ENCODE measurements at regions not wholly inside any gene's neighbourhood (a gene's known extent, or its start where the extent isn't known, plus 50 kb on each side); places are given as distances from the start of the nearest gene placed in this dataset.

- DNase-seq (ENCODE audit: low read depth, low spot score) = peak; percentile 55
- H3K27me3 ChIP-seq (ENCODE audit: control insufficient read depth, insufficient read depth, low read length) = no peaks in the 10 kb centered on the region
- H3K4me3 ChIP-seq (ENCODE audit: low read depth, low read length) = no peak overlapping the region
- ChIA-PET CTCF (no interaction called here), POLR2A (no interaction called here)
- peak overlapping the region; percentile 52 for H3K27ac ChIP-seq (ENCODE audit: low read depth, low read length)
- H3K9me3 ChIP-seq (ENCODE audit: control insufficient read depth, insufficient read depth, low read length) = no peaks in the 10 kb centered on the region
- TF ChIP-seq CTCF (IDR thresholded peaks at IDR 0.05; ENCODE audit: low read depth, low read length) = no peak
Measured at GRCh38 chr1:55580845-55581332, 365.7 kb upstream of the USP24 start.

GRCh38 chr1:55579332-55580001 is 364.3 kb upstream of the USP24 start:
- Histone ChIP-seq H3K4me3 (ENCODE audit: low read depth, low read length) (no peak overlapping the region), H3K27ac (ENCODE audit: low read depth, low read length) (no peak overlapping the region), H3K27me3 (ENCODE audit: control insufficient read depth, insufficient read depth, low read length) (no peaks in the 10 kb centered on the region), H3K9me3 (ENCODE audit: control insufficient read depth, insufficient read depth, low read length) (no peaks in the 10 kb centered on the region)
- CTCF ChIA-PET = no interaction called here
- no peak for DNase-seq (ENCODE audit: low read depth, low spot score)
- POLR2A ChIA-PET = no interaction called here
- no peak for TF ChIP-seq CTCF (IDR thresholded peaks at IDR 0.05; ENCODE audit: low read depth, low read length)

GRCh38 chr1:55578646-55579045 is 363.5 kb upstream of the USP24 start:
- DNase-seq (ENCODE audit: low read depth, low spot score) = no peak
- Histone ChIP-seq H3K9me3 (ENCODE audit: control insufficient read depth, insufficient read depth, low read length) (no peaks in the 10 kb centered on the region), H3K27ac (ENCODE audit: low read depth, low read length) (no peak overlapping the region), H3K4me3 (ENCODE audit: low read depth, low read length) (no peak overlapping the region), H3K27me3 (ENCODE audit: control insufficient read depth, insufficient read depth, low read length) (no peaks in the 10 kb centered on the region)
- CTCF ChIA-PET = no interaction called here
- no peak for TF ChIP-seq CTCF (IDR thresholded peaks at IDR 0.05; ENCODE audit: low read depth, low read length)
- POLR2A ChIA-PET = no interaction called here

GRCh38 chr1:55575571-55576279 is 360.6 kb upstream of the USP24 start:
- POLR2A ChIA-PET = no interaction called here
- CTCF ChIA-PET = no interaction called here
- no peak overlapping the region for H3K4me3 ChIP-seq (ENCODE audit: low read depth, low read length)
- TF ChIP-seq CTCF (IDR thresholded peaks at IDR 0.05; ENCODE audit: low read depth, low read length) = no peak
- no peaks in the 10 kb centered on the region for H3K9me3 ChIP-seq (ENCODE audit: control insufficient read depth, insufficient read depth, low read length)
- H3K27me3 ChIP-seq (ENCODE audit: control insufficient read depth, insufficient read depth, low read length) = no peaks in the 10 kb centered on the region
- no peak for DNase-seq (ENCODE audit: low read depth, low spot score)
- H3K27ac ChIP-seq (ENCODE audit: low read depth, low read length) = no peak overlapping the region

- no peak overlapping the region for H3K27ac ChIP-seq (ENCODE audit: low read depth, low read length)
- TF ChIP-seq CTCF (IDR thresholded peaks at IDR 0.05; ENCODE audit: low read depth, low read length) = no peak
Measured at GRCh38 chr1:55574691-55575225, 359.6 kb upstream of the USP24 start.

More at GRCh38 chr1:55574691-55575225, 359.6 kb upstream of the USP24 start:
- POLR2A ChIA-PET = no interaction called here
- no peaks in the 10 kb centered on the region for H3K27me3 ChIP-seq (ENCODE audit: control insufficient read depth, insufficient read depth, low read length)
- no peaks in the 10 kb centered on the region for H3K9me3 ChIP-seq (ENCODE audit: control insufficient read depth, insufficient read depth, low read length)
- CTCF ChIA-PET = no interaction called here
- no peak overlapping the region for H3K4me3 ChIP-seq (ENCODE audit: low read depth, low read length)
- no peak for DNase-seq (ENCODE audit: low read depth, low spot score)
